HG02852 (cell line): ENCODE measurements at regions not wholly inside any gene's neighbourhood (a gene's known extent, or its start where the extent isn't known, plus 50 kb on each side); places are given as distances from the start of the nearest gene placed in this dataset.

ENCODE experiments used
- ATAC-seq: cut with Tn5 transposase; IDR thresholded peaks from one replicate; pipeline ENCODE4 v1.9.1; 2021; ENCODE audit warnings: mild to moderate bottlenecking, moderate library complexity; ENCODE audit not compliant: unreplicated experiment

- no peak for ATAC-seq
Observed at GRCh38 chr12:74418573-74418972, 119.1 kb upstream of the ATXN7L3B start.

GRCh38 chr12:74424778-74425177, 112.9 kb upstream of the ATXN7L3B start:
- ATAC-seq = no peak

GRCh38 chr12:74426091-74426490, 111.5 kb upstream of the ATXN7L3B start:
- ATAC-seq = no peak

GRCh38 chr12:74429535-74429934, 108.1 kb upstream of the ATXN7L3B start:
- no peak for ATAC-seq

GRCh38 chr12:74431801-74432200, 105.8 kb upstream of the ATXN7L3B start:
- ATAC-seq = no peak

- no peak for ATAC-seq
Observed at GRCh38 chr12:74440469-74440868, 97.2 kb upstream of the ATXN7L3B start.

- ATAC-seq = no peak
Observed at GRCh38 chr12:74441872-74442271, 95.8 kb upstream of the ATXN7L3B start.

GRCh38 chr12:74446466-74446865, 91.2 kb upstream of the ATXN7L3B start:
- no peak for ATAC-seq

- no peak for ATAC-seq
Observed at GRCh38 chr12:74449872-74450271, 87.8 kb upstream of the ATXN7L3B start.

- ATAC-seq = no peak
Observed at GRCh38 chr12:74454109-74454508, 83.5 kb upstream of the ATXN7L3B start.

- no peak for ATAC-seq
Observed at GRCh38 chr12:74455429-74455828, 82.2 kb upstream of the ATXN7L3B start.

- ATAC-seq = no peak
Observed at GRCh38 chr12:74456431-74456830, 81.2 kb upstream of the ATXN7L3B start.

GRCh38 chr12:74468401-74468800, 69.2 kb upstream of the ATXN7L3B start:
- no peak for ATAC-seq

- no peak for ATAC-seq
Observed at GRCh38 chr12:74476234-74476633, 61.4 kb upstream of the ATXN7L3B start.

GRCh38 chr12:74481078-74481477, 56.6 kb upstream of the ATXN7L3B start:
- ATAC-seq = no peak

- ATAC-seq = no peak
Observed at GRCh38 chr12:74482115-74482514, 55.5 kb upstream of the ATXN7L3B start.

- ATAC-seq = no peak
Observed at GRCh38 chr12:74483057-74483456, 54.6 kb upstream of the ATXN7L3B start.
